ENCODE measurements at regions not wholly inside any gene's neighbourhood (a gene's known extent, or its start where the extent isn't known, plus 50 kb on each side); places are given as distances from the start of the nearest gene placed in this dataset.
A peak's percentile ranks its signal among the peaks of the same experiment; 100 is the strongest.

GRCh38 chr6:119453242-119454200 is 104.0 kb upstream of the MAN1A1 start:
- H3K9me3 Mint-ChIP-seq: peaks cover under 1% of the 10 kb centered on the region; the same call in 1 of the 2 replicates
- H3K27ac Mint-ChIP-seq: peak overlapping the region; percentile 61; the same call in 1 of the 2 replicates
- TF ChIP-seq SOX15 (CRISPR knock-in tag; IDR thresholded peaks at IDR 0.05) (no peak), FOXP4 (CRISPR knock-in tag; IDR thresholded peaks at IDR 0.05) (no peak), NR2C2 (CRISPR knock-in tag; IDR thresholded peaks at IDR 0.05) (no peak), MAX (CRISPR knock-in tag; IDR thresholded peaks at IDR 0.05) (no peak), E2F5 (CRISPR knock-in tag; IDR thresholded peaks at IDR 0.05) (no peak)
- CTCF ChIA-PET: interaction anchor here (0.9 kb wide), 1 partner anchor 324 kb away, joined by 4 read pairs; no protein-coding TSS in a partner anchor
- peak; percentile 46 for ATAC-seq
- POLR2A ChIA-PET: no interaction called here
- peaks cover 20% of the 10 kb centered on the region for H3K4me1 Mint-ChIP-seq
- H3K36me3 Mint-ChIP-seq: no peaks in the 10 kb centered on the region
- no peaks in the 10 kb centered on the region for H3K27me3 Mint-ChIP-seq (ENCODE audit: low read depth)
- H3K4me3 Mint-ChIP-seq: no peak overlapping the region
- no peak for DNase-seq (ENCODE audit: low spot score)

GRCh38 chr6:119449331-119450156 is 100.0 kb upstream of the MAN1A1 start:
- H3K9me3 Mint-ChIP-seq: no peaks in the 10 kb centered on the region
- ChIA-PET CTCF (interaction anchor here (1.0 kb wide), 1 partner anchor 321 kb away, joined by 3 read pairs; no protein-coding TSS in a partner anchor), POLR2A (no interaction called here)
- TF ChIP-seq ZNF317 (CRISPR knock-in tag; IDR thresholded peaks at IDR 0.05; ENCODE audit: borderline replicate concordance, low read depth) (no peak), SMAD3 (CRISPR knock-in tag; IDR thresholded peaks at IDR 0.05; ENCODE audit: borderline replicate concordance) (no peak), MAX (CRISPR knock-in tag; IDR thresholded peaks at IDR 0.05) (no peak), ZNF219 (CRISPR knock-in tag; IDR thresholded peaks at IDR 0.05; ENCODE audit: borderline replicate concordance) (no peak), KAT7 (CRISPR knock-in tag; IDR thresholded peaks at IDR 0.05; ENCODE audit: borderline replicate concordance) (no peak), PREB (CRISPR knock-in tag; IDR thresholded peaks at IDR 0.05; ENCODE audit: borderline replicate concordance) (no peak), TCF7 (CRISPR knock-in tag; IDR thresholded peaks at IDR 0.05; ENCODE audit: low read depth) (no peak), RORB (CRISPR knock-in tag; IDR thresholded peaks at IDR 0.05) (no peak), AR (CRISPR knock-in tag; IDR thresholded peaks at IDR 0.05) (no peak), E2F5 (CRISPR knock-in tag; IDR thresholded peaks at IDR 0.05) (no peak), AFF4 (CRISPR knock-in tag; IDR thresholded peaks at IDR 0.05; ENCODE audit: borderline replicate concordance) (no peak)
- no peaks in the 10 kb centered on the region for H3K36me3 Mint-ChIP-seq
- DNase-seq (ENCODE audit: low spot score): no peak
- no peak overlapping the region for H3K27ac Mint-ChIP-seq
- H3K27me3 Mint-ChIP-seq (ENCODE audit: low read depth): no peaks in the 10 kb centered on the region
- no peak for ATAC-seq
- no peak overlapping the region for H3K4me3 Mint-ChIP-seq
- peaks cover 32% of the 10 kb centered on the region for H3K4me1 Mint-ChIP-seq
